ENCODE measurements at regions not wholly inside any gene's neighbourhood (a gene's known extent, or its start where the extent isn't known, plus 50 kb on each side); places are given as distances from the start of the nearest gene placed in this dataset.
A peak's percentile ranks its signal among the peaks of the same experiment; 100 is the strongest.

- H3K27me3 ChIP-seq (replicated peaks; ENCODE audit: insufficient read depth, low read length): no peaks in the 10 kb centered on the region
- H3K9ac ChIP-seq (ENCODE audit: low read length): no peak overlapping the region
- peak; percentile 30 for DNase-seq
- H3F3A ChIP-seq (ENCODE audit: insufficient read depth, low read length): no peaks in the 10 kb centered on the region
- TF ChIP-seq EZH2 (optimal IDR thresholded peaks at IDR 0.05; ENCODE audit: low read depth, low read length): no peak
- no peak for TF ChIP-seq EZH2phosphoT487 (IDR thresholded peaks at IDR 0.05; ENCODE audit: low read length)
- TF ChIP-seq, protein P1, sequence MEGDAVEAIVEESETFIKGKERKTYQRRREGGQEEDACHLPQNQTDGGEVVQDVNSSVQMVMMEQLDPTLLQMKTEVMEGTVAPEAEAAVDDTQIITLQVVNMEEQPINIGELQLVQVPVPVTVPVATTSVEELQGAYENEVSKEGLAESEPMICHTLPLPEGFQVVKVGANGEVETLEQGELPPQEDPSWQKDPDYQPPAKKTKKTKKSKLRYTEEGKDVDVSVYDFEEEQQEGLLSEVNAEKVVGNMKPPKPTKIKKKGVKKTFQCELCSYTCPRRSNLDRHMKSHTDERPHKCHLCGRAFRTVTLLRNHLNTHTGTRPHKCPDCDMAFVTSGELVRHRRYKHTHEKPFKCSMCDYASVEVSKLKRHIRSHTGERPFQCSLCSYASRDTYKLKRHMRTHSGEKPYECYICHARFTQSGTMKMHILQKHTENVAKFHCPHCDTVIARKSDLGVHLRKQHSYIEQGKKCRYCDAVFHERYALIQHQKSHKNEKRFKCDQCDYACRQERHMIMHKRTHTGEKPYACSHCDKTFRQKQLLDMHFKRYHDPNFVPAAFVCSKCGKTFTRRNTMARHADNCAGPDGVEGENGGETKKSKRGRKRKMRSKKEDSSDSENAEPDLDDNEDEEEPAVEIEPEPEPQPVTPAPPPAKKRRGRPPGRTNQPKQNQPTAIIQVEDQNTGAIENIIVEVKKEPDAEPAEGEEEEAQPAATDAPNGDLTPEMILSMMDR (IDR thresholded peaks at IDR 0.05; ENCODE audit: low read length): no peak
- no peak overlapping the region for H3K4me2 ChIP-seq (ENCODE audit: low read depth, low read length)
- H3K27ac ChIP-seq (ENCODE audit: low read length): no peak overlapping the region
- H3K4me3 ChIP-seq (ENCODE audit: low read length): no peak overlapping the region
- no peak overlapping the region for H2AFZ ChIP-seq (ENCODE audit: low read length)
- H3K4me1 ChIP-seq (ENCODE audit: low read length): no peaks in the 10 kb centered on the region
- no peaks in the 10 kb centered on the region for H4K20me1 ChIP-seq (ENCODE audit: insufficient read depth, low read length)
- no peaks in the 10 kb centered on the region for H3K9me3 ChIP-seq (replicated peaks; ENCODE audit: insufficient read depth, low read length)
- no peaks in the 10 kb centered on the region for H3K36me3 ChIP-seq (replicated peaks; ENCODE audit: insufficient read depth, low read length)
- H3K79me2 ChIP-seq (ENCODE audit: low read length): no peaks in the 10 kb centered on the region
- H3K9me2 ChIP-seq (replicated peaks; ENCODE audit: insufficient read depth, low read length): no peaks in the 10 kb centered on the region
These were observed 140.8 kb upstream of the RIMS1 start for GRCh38 chr6:71745525-71745924.

DNA sequence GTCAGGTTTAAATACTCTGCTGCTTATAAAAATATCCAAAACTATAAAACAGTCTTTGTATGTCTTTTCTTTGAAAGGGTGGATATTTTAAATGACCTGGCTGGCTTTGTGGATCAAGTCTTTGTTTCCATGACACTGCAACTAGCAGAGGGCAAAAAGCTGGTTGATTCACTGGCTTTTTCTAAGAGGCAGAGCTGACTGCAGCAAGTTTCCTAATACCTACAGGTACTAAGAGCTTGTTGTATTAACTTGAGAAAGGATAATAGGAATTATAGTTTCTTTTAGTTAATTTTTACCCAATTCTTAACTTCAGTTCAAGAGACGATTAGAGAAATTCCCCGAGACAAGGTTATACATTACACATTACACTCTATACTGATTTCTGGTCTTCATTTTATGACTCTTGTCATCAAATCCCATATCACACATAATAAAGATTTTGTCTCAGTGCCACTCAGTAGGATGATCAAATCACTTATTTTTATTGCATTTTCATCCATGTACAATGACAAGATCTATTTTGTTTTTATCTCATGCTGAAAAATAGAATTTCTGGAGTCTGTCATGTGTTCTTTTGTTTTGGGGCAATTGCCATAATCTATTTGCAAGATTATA is 120.1 kb upstream of the RIMS1 start:
- Histone ChIP-seq H3K36me3 (replicated peaks; ENCODE audit: insufficient read depth, low read length) (no peaks in the 10 kb centered on the region), H3K9ac (ENCODE audit: low read length) (no peak overlapping the region), H3K4me2 (ENCODE audit: low read depth, low read length) (no peak overlapping the region), H3K4me3 (ENCODE audit: low read length) (no peak overlapping the region), H3K9me3 (replicated peaks; ENCODE audit: insufficient read depth, low read length) (no peaks in the 10 kb centered on the region), H3K79me2 (ENCODE audit: low read length) (no peaks in the 10 kb centered on the region), H4K20me1 (ENCODE audit: insufficient read depth, low read length) (no peaks in the 10 kb centered on the region), H3K4me1 (ENCODE audit: low read length) (no peaks in the 10 kb centered on the region), H3K27ac (ENCODE audit: low read length) (no peak overlapping the region), H3K9me2 (replicated peaks; ENCODE audit: insufficient read depth, low read length) (no peaks in the 10 kb centered on the region), H3K27me3 (replicated peaks; ENCODE audit: insufficient read depth, low read length) (no peaks in the 10 kb centered on the region), H3F3A (ENCODE audit: insufficient read depth, low read length) (no peaks in the 10 kb centered on the region), H2AFZ (ENCODE audit: low read length) (no peak overlapping the region)
- TF ChIP-seq EZH2 (optimal IDR thresholded peaks at IDR 0.05; ENCODE audit: low read depth, low read length): no peak
- TF ChIP-seq, protein P1 (IDR thresholded peaks at IDR 0.05; ENCODE audit: low read length): no peak
- no peak for TF ChIP-seq EZH2phosphoT487 (IDR thresholded peaks at IDR 0.05; ENCODE audit: low read length)
- no peak for DNase-seq

DNA sequence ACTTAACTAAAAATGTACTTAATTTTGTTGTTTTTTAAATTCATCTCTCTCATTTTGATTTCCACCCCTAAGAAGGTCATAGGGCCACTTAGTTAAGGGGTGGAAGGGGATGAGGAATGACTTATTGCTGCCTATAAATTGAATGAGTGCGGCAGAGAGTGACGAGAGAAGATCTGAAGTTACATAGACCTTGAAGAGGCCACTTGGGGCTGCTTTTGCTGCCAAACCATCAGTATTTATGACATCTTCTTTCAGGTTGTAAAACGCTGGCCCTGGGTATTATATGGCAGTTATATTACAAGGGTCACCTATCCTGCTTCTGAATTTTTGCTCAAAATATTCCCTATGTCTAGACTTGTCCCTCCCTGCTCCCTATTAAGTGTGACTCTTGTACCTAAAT is 119.6 kb upstream of the RIMS1 start:
- Histone ChIP-seq H3K79me2 (ENCODE audit: low read length) (no peaks in the 10 kb centered on the region), H3K9me3 (replicated peaks; ENCODE audit: insufficient read depth, low read length) (no peaks in the 10 kb centered on the region), H3K9ac (ENCODE audit: low read length) (no peak overlapping the region), H3K4me3 (ENCODE audit: low read length) (no peak overlapping the region), H3K9me2 (replicated peaks; ENCODE audit: insufficient read depth, low read length) (no peaks in the 10 kb centered on the region), H3K36me3 (replicated peaks; ENCODE audit: insufficient read depth, low read length) (no peaks in the 10 kb centered on the region), H3K27ac (ENCODE audit: low read length) (no peak overlapping the region), H4K20me1 (ENCODE audit: insufficient read depth, low read length) (no peaks in the 10 kb centered on the region), H3K4me1 (ENCODE audit: low read length) (no peaks in the 10 kb centered on the region), H3K27me3 (replicated peaks; ENCODE audit: insufficient read depth, low read length) (no peaks in the 10 kb centered on the region), H2AFZ (ENCODE audit: low read length) (no peak overlapping the region), H3K4me2 (ENCODE audit: low read depth, low read length) (no peak overlapping the region), H3F3A (ENCODE audit: insufficient read depth, low read length) (no peaks in the 10 kb centered on the region)
- no peak for DNase-seq
- no peak for TF ChIP-seq EZH2 (optimal IDR thresholded peaks at IDR 0.05; ENCODE audit: low read depth, low read length)
- TF ChIP-seq, protein P1 (IDR thresholded peaks at IDR 0.05; ENCODE audit: low read length): no peak
- TF ChIP-seq EZH2phosphoT487 (IDR thresholded peaks at IDR 0.05; ENCODE audit: low read length): no peak

Measured in MM.1S (cell line).